Renal cortical epithelial cell (primary cell): ENCODE measurements at regions not wholly inside any gene's neighbourhood (a gene's known extent, or its start where the extent isn't known, plus 50 kb on each side); places are given as distances from the start of the nearest gene placed in this dataset.
A peak's percentile ranks its signal among the peaks of the same experiment; 100 is the strongest.
"Not testable (repeated sequence)": the region's sequence is repeated elsewhere in the genome, so short reads cannot be mapped to it uniquely, and the experiment has no call there.

Source experiments
- DNase-seq: peaks from one replicate; pipeline ENCODE4 v3.0.0-alpha.2; 2011; ENCODE audit warnings: low read depth

GRCh38 chr12:89228491-89228890 is 123.8 kb downstream of the DUSP6 start:
- DNase-seq = no peak

DNA sequence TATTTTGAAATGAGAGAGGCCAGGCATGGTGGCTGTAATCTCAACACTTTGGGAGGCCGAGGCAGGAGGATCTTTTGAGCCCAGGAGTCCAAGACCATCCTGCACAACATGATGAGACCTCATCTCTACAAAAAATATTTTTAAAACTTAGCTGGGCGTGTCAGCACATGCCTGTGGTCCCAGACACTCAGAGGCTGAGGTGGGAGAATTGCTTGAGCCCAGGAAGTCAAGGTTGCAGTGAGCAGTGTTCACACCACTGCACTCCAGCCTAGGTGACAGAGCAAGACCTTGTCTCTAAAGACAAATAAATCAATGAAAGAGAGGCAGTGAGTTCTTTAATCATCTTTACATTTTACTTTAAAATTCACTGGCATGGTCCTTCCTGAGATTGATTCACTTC is 124.5 kb downstream of the DUSP6 start:
- no peak for DNase-seq

DNA sequence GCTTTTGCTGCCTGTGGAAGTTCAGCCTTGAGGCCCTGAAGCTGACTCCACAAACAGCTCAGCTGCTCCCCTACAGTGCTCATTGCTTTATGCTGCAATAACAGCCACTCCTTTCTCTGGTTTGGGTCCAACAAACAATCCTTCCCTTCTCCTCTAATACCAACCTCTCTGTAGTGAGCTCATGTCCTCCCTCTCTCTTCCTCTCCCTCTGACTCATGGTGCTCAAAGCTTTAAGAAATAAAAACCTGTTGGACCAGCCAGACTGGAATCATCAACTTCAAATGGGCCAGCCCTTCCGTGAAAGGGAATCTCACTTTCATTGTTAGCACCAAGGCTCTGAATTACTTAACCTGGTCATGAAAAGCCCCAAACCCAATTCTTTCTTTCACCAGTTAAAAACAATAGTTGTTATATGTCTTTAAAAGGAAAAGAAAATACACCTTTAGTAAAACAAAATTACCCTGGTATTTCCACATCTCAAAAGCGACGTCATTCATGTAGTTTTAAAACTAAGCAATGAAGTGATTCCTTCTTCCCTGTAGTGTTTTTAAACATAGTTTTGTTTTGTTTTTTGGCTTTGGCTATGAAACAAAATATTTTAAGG is 126.4 kb downstream of the DUSP6 start:
- DNase-seq = peak; percentile 86

DNA sequence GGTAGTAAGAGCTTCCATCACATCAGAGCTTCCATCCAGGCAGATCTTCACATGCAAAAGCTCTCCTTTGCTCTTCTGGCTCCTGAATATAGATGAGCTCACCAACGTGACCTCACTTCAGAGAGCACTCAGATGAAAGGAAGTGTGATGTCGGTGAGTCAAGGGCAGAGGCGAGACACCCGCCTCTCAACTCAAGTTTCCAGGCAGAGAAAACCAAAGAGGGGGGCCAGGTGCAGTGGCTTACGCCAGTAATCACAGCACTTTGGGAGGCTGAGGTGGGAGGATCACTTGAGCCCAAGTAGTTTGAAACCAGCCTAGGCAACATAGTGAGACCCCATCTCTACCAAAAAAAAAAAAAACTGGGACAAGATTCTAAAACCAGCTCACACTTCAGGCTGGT is 126.9 kb downstream of the DUSP6 start:
- DNase-seq = peak; percentile 46

DNA sequence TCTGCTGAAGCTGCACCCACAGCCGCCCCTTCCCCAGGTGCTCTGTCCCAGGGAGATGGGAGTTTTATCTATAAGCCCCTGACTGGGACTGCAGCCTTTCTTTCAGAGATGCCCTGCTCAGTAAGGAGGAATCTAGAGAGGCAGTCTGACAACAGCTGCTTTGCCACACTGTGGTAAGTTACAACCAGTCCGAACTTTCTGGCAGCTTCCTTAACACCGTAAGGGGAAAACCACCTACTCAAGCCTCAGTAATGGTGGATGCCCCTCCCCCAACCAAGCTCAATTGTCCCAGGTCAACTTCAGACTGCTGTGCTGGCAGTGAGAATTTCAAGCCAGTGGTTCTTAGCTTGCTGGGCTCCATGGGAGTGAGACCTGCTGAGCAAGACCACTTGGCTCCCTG is 129.7 kb downstream of the DUSP6 start:
- DNase-seq = not testable (repeated sequence)

DNA sequence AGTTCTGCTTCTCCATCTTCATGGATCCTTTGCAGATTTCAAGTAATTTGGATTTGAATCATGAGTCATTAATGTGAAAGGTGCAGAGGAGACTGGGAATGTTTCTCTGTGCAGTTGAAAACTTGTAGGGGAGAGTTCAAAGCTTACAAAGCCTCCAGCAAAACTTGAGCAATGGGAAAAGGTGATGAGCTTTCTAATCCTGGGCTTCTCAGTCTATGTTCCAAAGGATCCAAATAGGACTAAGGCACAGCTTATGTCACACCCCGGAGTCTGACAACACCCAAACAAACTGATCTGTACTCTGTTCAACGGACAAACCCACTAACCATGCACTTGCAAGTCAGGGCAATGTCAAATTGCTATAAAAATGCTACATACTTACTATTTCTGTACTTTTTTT is 134.8 kb downstream of the DUSP6 start:
- peak; percentile 15 for DNase-seq

DNA sequence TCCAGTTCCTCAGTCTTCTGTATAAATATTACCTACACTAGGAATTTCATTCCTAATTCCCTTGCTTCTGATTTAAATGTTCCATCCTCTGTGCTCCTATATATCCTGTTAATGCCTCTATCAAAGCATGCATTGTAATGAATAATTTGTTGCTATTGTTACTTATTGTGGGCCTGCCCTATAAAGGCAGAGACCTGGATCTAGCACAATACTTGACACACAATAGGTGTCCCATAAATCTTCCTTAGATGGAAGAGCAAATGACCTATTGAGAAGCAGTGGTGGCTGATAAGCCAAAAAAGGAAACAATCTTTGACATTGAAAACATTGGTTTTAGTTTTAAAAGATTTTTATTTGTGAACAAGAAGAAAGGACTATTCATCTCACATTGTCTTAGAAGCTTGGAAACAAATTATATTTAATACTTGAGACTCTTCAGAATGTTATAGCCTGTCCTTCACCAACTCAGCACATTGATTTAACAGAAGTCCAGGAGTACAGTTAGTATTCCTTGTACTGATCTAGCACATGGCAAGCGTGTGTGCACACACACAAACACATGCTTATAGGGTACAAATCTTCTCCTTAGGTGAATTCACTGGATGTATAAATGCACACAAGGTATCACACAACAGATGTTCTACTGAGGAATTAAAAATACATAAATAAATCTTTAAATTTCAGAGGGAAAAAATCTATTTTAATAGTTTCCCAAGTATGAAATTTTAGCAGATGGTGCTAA is 135.9 kb downstream of the DUSP6 start:
- no peak for DNase-seq

DNA sequence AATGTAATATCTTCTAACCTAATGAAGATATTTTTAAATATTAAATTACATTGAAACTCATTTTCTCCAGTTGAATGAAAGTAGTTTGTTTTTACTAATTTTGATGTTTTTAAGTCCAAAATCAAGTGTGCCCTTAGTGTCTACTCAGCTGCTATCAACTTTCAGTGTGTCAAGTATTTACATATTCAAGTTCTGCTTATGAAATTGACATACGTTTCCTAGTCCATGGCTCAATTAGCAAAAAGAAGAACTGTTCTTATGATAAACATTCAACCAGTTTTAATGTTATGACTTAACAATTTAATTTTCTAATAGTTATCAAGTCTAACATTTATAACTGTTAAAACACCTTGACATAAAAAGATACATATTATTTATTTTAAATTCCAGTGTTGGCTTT is 137.1 kb downstream of the DUSP6 start:
- DNase-seq = no peak

DNA sequence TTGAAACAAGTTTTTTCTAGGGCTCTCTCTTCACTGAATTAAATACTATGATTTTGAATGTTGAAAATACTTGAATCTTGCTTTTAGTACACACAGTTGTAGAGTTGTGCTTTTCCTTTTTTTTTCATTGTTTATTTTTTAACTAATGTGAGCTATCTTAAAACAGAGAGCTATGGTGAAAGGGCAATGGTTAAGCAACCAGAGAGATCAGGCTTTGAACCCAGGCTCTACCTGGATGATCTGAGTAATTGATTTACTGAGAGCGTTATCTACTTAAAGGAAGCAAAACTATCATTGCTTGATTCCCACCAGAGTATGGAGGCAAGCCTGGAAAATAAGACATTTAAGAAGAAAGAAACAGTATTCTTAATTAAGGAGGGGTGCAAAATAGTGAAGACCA is 138.6 kb downstream of the DUSP6 start:
- DNase-seq = no peak

GRCh38 chr12:89213139-89213538 is 139.2 kb downstream of the DUSP6 start:
- no peak for DNase-seq

DNA sequence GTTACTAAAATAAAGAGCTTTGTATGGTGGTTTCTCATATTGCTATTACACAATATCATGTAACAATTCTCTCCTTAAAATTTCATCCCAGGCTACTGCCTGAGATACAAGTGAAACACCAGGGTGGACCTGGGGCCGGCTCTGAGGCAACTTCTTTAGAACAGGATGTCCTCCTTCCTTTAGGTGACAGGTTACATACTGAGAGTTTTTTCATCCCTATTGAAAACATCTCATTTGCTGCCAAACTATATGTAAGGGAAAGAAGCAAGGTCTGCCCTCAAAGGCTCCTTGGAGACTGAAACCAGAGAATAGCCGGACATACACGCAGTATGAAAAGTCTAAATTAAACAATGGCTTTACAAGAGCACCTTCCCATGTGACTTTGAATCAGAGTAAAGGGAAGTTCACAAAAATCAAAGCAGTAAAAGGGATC is 139.9 kb downstream of the DUSP6 start:
- no peak for DNase-seq

GRCh38 chr12:89211456-89211855 is 140.8 kb downstream of the DUSP6 start:
- DNase-seq = peak; percentile 27

DNA sequence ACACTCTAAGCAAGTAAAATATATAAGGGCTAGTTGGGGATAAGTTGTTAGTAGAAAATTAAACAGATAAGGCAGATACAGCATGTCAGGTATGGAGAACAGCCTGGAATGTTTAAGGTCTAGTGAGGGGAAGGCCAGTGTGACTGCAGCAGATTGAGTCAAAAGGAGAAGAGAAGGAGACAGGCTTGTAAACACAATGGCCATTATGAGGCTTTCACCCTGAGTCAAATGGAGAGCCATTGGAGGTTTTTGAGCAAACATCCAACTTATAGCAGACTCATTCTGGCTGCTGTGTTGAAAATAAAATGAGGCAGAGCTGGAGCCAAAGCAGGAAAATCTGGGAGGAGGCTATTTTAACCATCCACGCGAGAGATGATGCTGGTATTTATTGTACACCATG is 142.0 kb downstream of the DUSP6 start:
- no peak for DNase-seq

DNA sequence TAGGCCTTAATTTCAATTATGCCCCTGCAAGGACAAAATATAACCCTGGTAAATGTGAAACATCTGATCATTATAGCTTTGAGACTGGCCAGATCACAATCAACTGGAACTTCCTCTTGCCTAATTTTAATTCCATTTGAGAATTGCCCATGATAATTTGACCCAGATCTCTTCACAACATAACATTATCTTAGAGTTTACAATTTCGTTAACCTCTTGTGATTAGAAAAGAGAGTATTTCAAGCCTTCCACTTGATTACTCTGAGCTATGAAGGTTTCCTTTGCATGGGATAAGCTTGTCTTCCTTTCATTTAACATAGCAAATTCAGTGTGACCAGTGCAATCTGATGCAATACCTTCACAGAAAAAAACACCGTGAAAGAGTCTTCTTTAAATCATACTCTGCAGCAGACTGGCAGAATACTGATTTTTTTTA is 143.6 kb downstream of the DUSP6 start:
- DNase-seq = peak; percentile 38

DNA sequence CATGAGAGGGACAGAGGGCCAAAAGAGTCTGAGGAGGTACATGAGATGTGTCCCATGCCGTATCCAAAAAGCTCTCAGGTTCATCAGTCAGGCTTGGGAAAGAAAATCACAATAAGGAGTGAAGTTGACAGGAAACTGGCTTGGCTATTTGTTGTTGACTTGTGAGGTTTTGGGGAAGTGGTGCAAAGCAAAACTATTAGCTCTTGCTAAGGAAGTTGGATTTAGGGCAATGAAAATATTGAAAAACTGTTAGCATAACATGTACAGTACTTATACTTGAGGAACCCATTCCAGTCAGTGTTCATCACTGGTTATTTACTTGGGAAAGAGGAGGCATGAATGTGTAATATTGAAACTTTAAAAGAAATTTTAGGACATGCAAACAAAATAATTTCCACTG is 145.9 kb downstream of the DUSP6 start:
- DNase-seq = no peak

DNA sequence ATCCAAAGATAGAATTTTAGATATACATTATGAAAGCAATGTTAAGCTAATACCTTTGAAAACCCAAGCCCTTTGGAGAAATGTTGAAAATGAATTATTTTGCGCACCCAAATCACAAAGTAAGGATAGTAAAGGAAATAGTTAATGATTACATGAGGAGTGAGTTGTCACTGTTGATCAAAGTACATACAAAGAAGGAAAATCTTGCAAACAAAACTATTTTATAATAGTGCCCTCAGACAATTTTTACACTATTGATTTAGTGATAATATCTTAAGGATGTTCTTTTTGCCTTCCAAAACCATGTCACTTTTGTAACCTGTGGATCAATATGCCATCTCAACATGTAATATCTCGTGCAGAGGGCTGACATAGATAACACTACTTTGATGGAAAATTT is 146.8 kb downstream of the DUSP6 start:
- DNase-seq = no peak

DNA sequence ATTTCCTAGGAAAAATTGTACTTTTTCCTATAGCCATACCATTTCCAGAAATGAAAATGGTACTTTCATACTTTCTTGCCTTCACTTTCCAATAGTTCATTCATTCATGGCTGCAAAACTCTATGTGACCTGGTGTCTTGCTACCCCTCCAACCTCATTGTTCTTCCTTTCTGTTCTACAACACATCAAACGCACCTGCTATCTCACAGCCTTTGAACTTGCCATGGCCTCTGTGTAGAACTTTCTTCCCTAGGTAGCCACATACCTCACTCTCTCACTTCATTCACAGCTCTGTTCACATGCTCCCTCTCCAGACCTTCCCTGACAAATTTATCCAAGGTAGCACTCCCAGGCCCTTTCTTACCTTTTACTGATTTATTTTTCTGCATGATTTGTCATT is 149.2 kb downstream of the DUSP6 start:
- DNase-seq = no peak

- no peak for DNase-seq
These were observed 152.1 kb downstream of the DUSP6 start for GRCh38 chr12:89200217-89200616.

- DNase-seq = no peak
These were observed 156.8 kb downstream of the DUSP6 start for GRCh38 chr12:89195470-89195869.

DNA sequence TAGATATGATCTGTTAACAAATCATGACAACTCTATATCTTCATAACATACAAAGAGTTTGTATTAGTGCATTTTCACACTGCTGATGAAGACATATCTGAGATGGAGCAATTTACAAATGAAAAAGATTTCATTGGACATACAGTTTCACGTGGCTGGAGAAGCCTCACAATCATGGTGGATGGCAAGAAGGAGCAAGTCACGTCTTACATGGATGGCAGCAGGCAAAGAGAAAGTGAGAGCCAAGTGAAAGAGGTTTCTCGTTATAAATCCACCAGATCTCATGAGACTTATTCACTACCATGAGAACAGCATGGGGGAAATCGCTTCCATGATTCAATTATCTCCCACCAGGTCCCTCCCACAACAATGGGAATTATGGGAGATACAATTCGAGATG is 157.6 kb downstream of the DUSP6 start:
- DNase-seq = no peak

DNA sequence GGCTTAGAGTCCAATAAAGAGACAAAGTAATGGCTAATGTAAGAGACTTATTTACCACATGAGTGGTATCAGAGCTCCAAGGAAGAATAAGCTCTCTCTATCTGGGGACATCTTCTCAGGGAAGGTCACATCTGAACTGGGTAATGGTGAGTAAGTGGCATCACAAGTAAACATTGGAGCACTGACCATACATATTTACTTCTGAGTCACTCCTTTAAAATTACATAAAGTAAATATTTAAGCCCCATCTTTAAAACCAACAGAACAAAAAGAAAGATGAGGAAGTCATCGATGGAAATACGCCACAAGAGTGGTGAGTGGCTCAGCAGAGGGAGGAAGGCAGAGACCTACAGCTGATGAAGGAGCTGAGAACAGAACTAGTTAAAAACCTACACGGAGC is 159.9 kb downstream of the DUSP6 start:
- no peak for DNase-seq

DNA sequence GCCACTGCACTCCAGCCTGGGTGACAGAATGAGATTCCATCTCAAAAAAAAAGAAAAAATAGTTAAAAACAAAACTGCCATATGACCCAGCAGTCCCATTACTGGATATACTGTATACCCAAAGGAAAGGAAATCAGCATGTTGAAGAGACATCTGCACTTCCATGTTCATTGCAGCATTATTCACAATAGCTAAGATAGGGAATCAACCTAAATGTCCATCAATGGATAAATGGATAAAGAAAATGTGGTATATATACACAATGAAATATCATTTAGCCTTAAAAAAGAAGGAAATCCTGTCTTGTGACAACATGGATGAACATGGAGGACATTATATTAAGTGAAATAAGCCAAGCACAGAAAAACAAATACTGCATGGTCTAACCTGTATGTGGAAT is 160.7 kb downstream of the DUSP6 start:
- not testable (repeated sequence) for DNase-seq

- DNase-seq = no peak
These were observed 162.9 kb downstream of the DUSP6 start for GRCh38 chr12:89189448-89189847.

DNA sequence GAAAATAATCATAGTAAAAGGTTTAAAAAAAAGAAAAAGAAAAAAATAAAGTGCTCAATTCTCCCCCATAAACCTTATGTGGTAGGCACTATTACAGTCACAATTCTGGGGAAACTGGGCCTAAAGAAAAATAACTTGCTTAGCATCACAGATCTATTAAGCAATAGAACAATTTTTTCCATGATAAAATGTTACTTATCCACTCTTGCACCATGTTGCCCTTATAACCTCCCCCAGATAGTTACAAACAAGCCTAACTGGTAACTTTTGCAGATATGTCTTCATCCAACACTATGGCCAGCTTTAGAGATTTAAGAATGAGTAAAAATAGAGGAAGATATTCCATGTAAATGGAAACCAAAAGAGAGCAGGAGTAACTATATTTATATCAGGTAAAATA is 164.8 kb downstream of the DUSP6 start:
- DNase-seq = no peak
